ENCODE measurements at regions not wholly inside any gene's neighbourhood (a gene's known extent, or its start where the extent isn't known, plus 50 kb on each side); places are given as distances from the start of the nearest gene placed in this dataset.

GRCh38 chr12:20278276-20278675, 90.1 kb upstream of the PDE3A start:
- H3K4me3 ChIP-seq: no peak overlapping the region
- in situ Hi-C loops (cut with MboI; ENCODE audit: low pct_unique_long_range_greater_than_20kb in 2 of 9, low sequenced_read_pairs in 9 of 9, unreplicated experiment in 9 of 9): no loop called here
- no peak overlapping the region for H3K27ac ChIP-seq
- ATAC-seq (replicated peaks in 6 of 8): no peak
- H3K4me1 ChIP-seq (replicated peaks in 1 of 2): no peaks in the 10 kb centered on the region
- 41 to 100% (median 82%) methylated on average over 3 to 4 of the region's 4 CpGs; no CpG with 5 or more reads in 1 of the 10 experiments for WGBS, 10 experiments

DNA sequence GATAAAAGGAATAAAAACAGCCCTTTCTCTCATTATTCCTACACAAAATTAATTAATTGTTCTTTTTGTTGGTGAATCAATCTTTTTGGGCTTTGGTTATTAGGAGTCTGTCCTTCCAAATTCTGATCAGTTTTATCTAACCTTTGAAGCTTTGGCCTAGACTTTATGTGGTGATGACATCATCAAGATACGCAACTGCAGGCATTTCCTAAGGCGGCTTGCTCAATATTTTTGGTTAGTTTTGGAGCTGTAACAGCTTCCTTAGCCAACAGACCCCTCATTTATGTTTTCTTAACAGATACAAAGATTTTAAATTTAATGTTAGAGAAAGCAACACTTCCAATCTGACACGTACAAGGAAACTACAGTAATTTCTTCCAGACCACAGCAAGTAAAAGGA, 87.8 kb upstream of the PDE3A start:
- 15 to 100% (median 89%) methylated on average over 1 to 3 of the region's 3 CpGs for WGBS, 10 experiments
- in situ Hi-C loops (cut with MboI; ENCODE audit: low pct_unique_long_range_greater_than_20kb in 2 of 9, low sequenced_read_pairs in 9 of 9, unreplicated experiment in 9 of 9): no loop called here
- H3K27ac ChIP-seq: no peak overlapping the region
- ATAC-seq (replicated peaks in 6 of 8): no peak
- H3K4me1 ChIP-seq (replicated peaks in 1 of 2): no peaks in the 10 kb centered on the region
- H3K4me3 ChIP-seq: no peak overlapping the region

DNA sequence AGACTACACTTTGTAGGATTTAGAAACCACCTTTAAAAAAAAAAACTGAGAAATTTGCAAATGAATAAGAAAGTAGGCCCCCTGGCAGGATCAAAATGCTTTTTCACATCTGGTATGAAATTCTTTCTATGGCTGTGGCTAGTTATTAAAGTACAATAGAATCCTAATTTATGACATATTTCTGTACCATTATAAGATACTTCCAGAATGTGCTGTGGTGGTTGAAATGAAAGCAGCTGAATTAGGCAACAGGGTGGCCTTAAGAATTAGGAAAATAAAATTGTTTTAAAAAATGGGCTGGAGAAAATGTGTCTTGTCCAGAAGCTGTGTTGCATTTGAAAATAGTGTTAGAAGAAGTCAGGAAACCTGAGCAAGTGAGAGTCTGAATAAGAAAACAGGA, 85.9 kb upstream of the PDE3A start:
- no peak overlapping the region for H3K27ac ChIP-seq
- peak in 1 of 8 experiments; percentile 18 for ATAC-seq (replicated peaks in 6 of 8)
- no peak overlapping the region for H3K4me3 ChIP-seq
- in situ Hi-C loops (cut with MboI; ENCODE audit: low pct_unique_long_range_greater_than_20kb in 2 of 9, low sequenced_read_pairs in 9 of 9, unreplicated experiment in 9 of 9): no loop called here
- H3K4me1 ChIP-seq (replicated peaks in 1 of 2): no peaks in the 10 kb centered on the region

- no peak for ATAC-seq (replicated peaks in 6 of 8)
- 0 to 100% (median 83%) methylated on average over 1 of the region's 1 CpG; no CpG with 5 or more reads in 1 of the 10 experiments for WGBS, 10 experiments
- H3K27ac ChIP-seq: no peak overlapping the region
- H3K4me3 ChIP-seq: no peak overlapping the region
- H3K4me1 ChIP-seq (replicated peaks in 1 of 2): no peaks in the 10 kb centered on the region
- in situ Hi-C loops (cut with MboI; ENCODE audit: low pct_unique_long_range_greater_than_20kb in 2 of 9, low sequenced_read_pairs in 9 of 9, unreplicated experiment in 9 of 9): no loop called here
Measured at GRCh38 chr12:20283482-20283881, 84.9 kb upstream of the PDE3A start.

DNA sequence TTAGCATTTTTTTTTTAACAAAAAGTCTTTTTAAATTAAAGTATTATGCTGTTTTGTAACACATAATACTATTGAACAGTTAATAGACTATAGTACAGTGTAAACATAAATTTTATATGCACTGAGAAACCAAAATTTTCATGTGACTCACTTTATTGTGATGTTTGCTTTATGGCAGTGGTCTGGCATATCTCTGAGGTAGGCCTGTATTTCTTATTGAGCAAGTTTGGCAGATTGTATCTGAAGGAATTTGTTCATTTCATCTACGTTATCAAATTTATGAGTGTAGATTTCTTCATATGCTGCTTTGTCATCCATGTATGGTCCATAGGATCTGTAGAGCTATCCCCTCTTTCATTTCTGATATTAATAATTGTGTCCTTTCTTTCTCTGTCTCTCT, 78.8 kb upstream of the PDE3A start:
- no peaks in the 10 kb centered on the region for H3K4me1 ChIP-seq (replicated peaks in 1 of 2)
- in situ Hi-C loops (cut with MboI; ENCODE audit: low pct_unique_long_range_greater_than_20kb in 2 of 9, low sequenced_read_pairs in 9 of 9, unreplicated experiment in 9 of 9): no loop called here
- no peak overlapping the region for H3K27ac ChIP-seq
- ATAC-seq (replicated peaks in 6 of 8): no peak
- 0 to 100% (median 70%) methylated on average over 1 of the region's 1 CpG; no CpG with 5 or more reads in 2 of the 10 experiments for WGBS, 10 experiments
- no peak overlapping the region for H3K4me3 ChIP-seq

DNA sequence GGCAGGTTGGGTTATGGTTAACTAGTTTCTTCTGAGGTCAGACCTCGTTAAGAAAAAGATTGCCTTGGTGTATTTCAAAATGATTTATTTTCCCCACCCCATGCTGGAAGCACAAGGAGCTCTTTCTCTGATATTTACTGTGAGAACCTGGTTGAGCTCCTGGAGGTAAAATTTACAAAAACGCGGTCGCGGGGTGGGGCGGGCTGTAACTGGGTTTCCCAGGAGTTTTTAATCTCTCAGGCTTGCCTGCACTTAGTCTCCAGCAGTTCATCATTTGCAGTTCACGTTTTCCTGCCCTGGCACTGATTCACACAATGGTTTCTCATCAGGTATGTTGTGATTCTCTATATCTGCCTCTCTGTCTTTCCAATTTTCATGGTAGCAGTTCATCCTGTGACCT, 67.9 kb upstream of the PDE3A start:
- 8 to 88% (median 73%) methylated on average over 1 to 7 of the region's 7 CpGs; no CpG with 5 or more reads in 1 of the 10 experiments for WGBS, 10 experiments
- ATAC-seq (replicated peaks in 6 of 8): no peak
- H3K4me3 ChIP-seq: no peak overlapping the region
- in situ Hi-C loops (cut with MboI; ENCODE audit: low pct_unique_long_range_greater_than_20kb in 2 of 9, low sequenced_read_pairs in 9 of 9, unreplicated experiment in 9 of 9): no loop called here
- no peaks in the 10 kb centered on the region for H3K4me1 ChIP-seq (replicated peaks in 1 of 2)
- no peak overlapping the region for H3K27ac ChIP-seq

- Histone ChIP-seq H3K4me3 (no peak overlapping the region), H3K4me1 (replicated peaks in 1 of 2) (no peaks in the 10 kb centered on the region), H3K27ac (no peak overlapping the region)
- WGBS, 10 experiments: 71 to 100% methylated on average over 1 to 2 of the region's 3 CpGs; no CpG with 5 or more reads in 8 of the 10 experiments
- ATAC-seq (replicated peaks in 6 of 8): no peak
- in situ Hi-C loops (cut with MboI; ENCODE audit: low pct_unique_long_range_greater_than_20kb in 2 of 9, low sequenced_read_pairs in 9 of 9, unreplicated experiment in 9 of 9): no loop called here
Measured at GRCh38 chr12:20305470-20305869, 62.9 kb upstream of the PDE3A start.

- in situ Hi-C loops (cut with MboI; ENCODE audit: low pct_unique_long_range_greater_than_20kb in 2 of 9, low sequenced_read_pairs in 9 of 9, unreplicated experiment in 9 of 9): no loop called here
- no peak for ATAC-seq (replicated peaks in 6 of 8)
- Histone ChIP-seq H3K27ac (no peak overlapping the region), H3K4me1 (replicated peaks in 1 of 2) (no peaks in the 10 kb centered on the region), H3K4me3 (no peak overlapping the region)
- 0 to 100% (median 89%) methylated on average over 1 to 4 of the region's 4 CpGs for WGBS, 10 experiments
Measured at GRCh38 chr12:20309504-20310148, 58.7 kb upstream of the PDE3A start.

- in situ Hi-C loops (cut with MboI; ENCODE audit: low pct_unique_long_range_greater_than_20kb in 2 of 9, low sequenced_read_pairs in 9 of 9, unreplicated experiment in 9 of 9): no loop called here
- 20 to 100% (median 91%) methylated on average over 1 to 2 of the region's 2 CpGs for WGBS, 10 experiments
- ATAC-seq (replicated peaks in 6 of 8): no peak
Measured at GRCh38 chr12:20314328-20314727, 54.0 kb upstream of the PDE3A start.

GRCh38 chr12:20317554-20317953, 50.8 kb upstream of the PDE3A start:
- Histone ChIP-seq H3K4me3 (no peak overlapping the region), H3K27ac (no peak overlapping the region), H3K4me1 (replicated peaks in 1 of 2) (peaks cover 0 to 6% of the 10 kb centered on the region in 2 donors)
- in situ Hi-C loops (cut with MboI; ENCODE audit: low pct_unique_long_range_greater_than_20kb in 2 of 9, low sequenced_read_pairs in 9 of 9, unreplicated experiment in 9 of 9): no loop called here
- no peak for ATAC-seq (replicated peaks in 6 of 8)
- 40 to 100% (median 92%) methylated on average over 1 to 4 of the region's 4 CpGs for WGBS, 10 experiments

More at GRCh38 chr12:20314328-20314727, 54.0 kb upstream of the PDE3A start:
- Histone ChIP-seq H3K4me1 (replicated peaks in 1 of 2) (no peaks in the 10 kb centered on the region), H3K4me3 (no peak overlapping the region), H3K27ac (no peak overlapping the region)
